HEK293 (cell line): ENCODE measurements at regions not wholly inside any gene's neighbourhood (a gene's known extent, or its start where the extent isn't known, plus 50 kb on each side); places are given as distances from the start of the nearest gene placed in this dataset.
"Not testable (repeated sequence)": the region's sequence is repeated elsewhere in the genome, so short reads cannot be mapped to it uniquely, and the experiment has no call there.

Experiments used
- CTCF ChIP-seq: fragments of 450-650 bp; formaldehyde crosslinking; IDR thresholded peaks from 2 replicates; pipeline ENCODE4 v1.5.1; 2016; ENCODE audit warnings: missing biosample characterization, missing genetic modification characterization
- PBX3 ChIP-seq: sonication (generic); formaldehyde crosslinking; IDR thresholded peaks from 2 replicates; pipeline ENCODE4 v1.8.1; 2022; ENCODE audit warnings: mild to moderate bottlenecking, moderate library complexity, missing genetic modification reagents
- ZBTB11 ChIP-seq: fragments of 450-650 bp; formaldehyde crosslinking; conservative IDR thresholded peaks from 2 replicates; pipeline ENCODE4 v1.5.1; 2016; ENCODE audit warnings: low read depth, missing biosample characterization, missing genetic modification characterization
- ZNF747 ChIP-seq: fragments of 450-650 bp; formaldehyde crosslinking; IDR thresholded peaks from 2 replicates; pipeline ENCODE4 v1.5.1; 2016; ENCODE audit warnings: missing biosample characterization, missing genetic modification characterization
- ZSCAN23 ChIP-seq: fragments of 450-650 bp; formaldehyde crosslinking; IDR thresholded peaks from 2 replicates; pipeline ENCODE4 v1.5.1; 2016; ENCODE audit warnings: missing biosample characterization, missing genetic modification characterization

GRCh38 chr21:7949882-7950281, 2571.5 kb upstream of the TPTE start:
- TF ChIP-seq PBX3 (CRISPR knock-in tag); ZSCAN23 (tag by site-specific recombination); ZBTB11; ZNF747 (tag by site-specific recombination); CTCF (tag by site-specific recombination): not testable (repeated sequence)
